HepG2 (cell line): ENCODE measurements at regions not wholly inside any gene's neighbourhood (a gene's known extent, or its start where the extent isn't known, plus 50 kb on each side); places are given as distances from the start of the nearest gene placed in this dataset.

ENCODE experiments used
- ATAC-seq: fragments of 200-7000 bp; cut with Tn5 transposase; 3 replicates; pipeline ENCODE4 v1.9.1; 2020; ENCODE audit warnings: mild to moderate bottlenecking, moderate library complexity
- BruUV-seq: library from RNA; stranded (reverse); fragments of 400-500 nt; replicated peaks from 2 replicates; lab custom pipeline; 2021; lab: Mats Ljungman, UMichigan
- CTCF ChIA-PET: fragments of 300-600 bp; formaldehyde crosslinking; extraction: SDS; loops from one replicate; lab custom pipeline; 2021; ENCODE audit warnings: low total read pairs, inconsistent platforms, low intra/inter-chr PET ratio; lab: Yijun Ruan, JAX
- POLR2A ChIA-PET: fragments of 350-600 bp; sonication (Branson Sonifier 250); formaldehyde crosslinking; loops from one replicate; lab custom pipeline; 2020; ENCODE audit warnings: antibody characterized with exemption, inconsistent platforms; lab: Yijun Ruan, JAX
- DNase-seq: peaks from one replicate; pipeline ENCODE4 v3.0.0-alpha.2; 2015; ENCODE audit warnings: low spot score
- FAIRE-seq: peaks from 3 replicates; lab custom pipeline; 2011; peaks lifted over from hg19 to GRCh38; lab: Jason Lieb, UNC
- H2AFZ ChIP-seq: one replicate; pipeline ENCODE4 v1.6.1; 2011; ENCODE audit warnings: low read length, inconsistent platforms
- H3K27ac ChIP-seq: fragments of 300-600 bp; 3 replicates; pipeline ENCODE4 v1.8.0; 2011; ENCODE audit warnings: mixed run types, mild to moderate bottlenecking, mixed read lengths, low read length, inconsistent platforms; ENCODE audit not compliant: insufficient read depth; ENCODE audit errors: extremely low read length
- H3K27me3 ChIP-seq, 2 experiments: fragments of 200-600 bp in 1 of 2; 2 replicates in 1 of 2; 3 replicates in 1 of 2; pipeline versions ENCODE4 v1.6.0 to v1.8.0; 2011; ENCODE audit warnings: low read length in 2 of 2, mild to moderate bottlenecking in 2 of 2, moderate library complexity in 2 of 2, inconsistent platforms in 1 of 2; ENCODE audit not compliant: insufficient read depth in 2 of 2, control insufficient read depth in 1 of 2
- H3K36me3 ChIP-seq, 2 experiments: fragments of 200-600 bp in 1 of 2; replicated peaks in 1 of 2; 2 replicates in 1 of 2; 3 replicates in 1 of 2; pipeline versions ENCODE4 v1.5.1 to v1.8.0; 2011; ENCODE audit warnings: low read length in 2 of 2, inconsistent platforms in 1 of 2; ENCODE audit not compliant: insufficient read depth in 2 of 2, control insufficient read depth in 1 of 2
- H3K4me1 ChIP-seq: 2 replicates; pipeline ENCODE4 v1.5.1; 2012; ENCODE audit warnings: low read length, inconsistent platforms; ENCODE audit not compliant: insufficient read depth
- H3K4me2 ChIP-seq: 2 replicates; pipeline ENCODE4 v1.6.0; 2011; ENCODE audit warnings: low read depth, low read length, inconsistent platforms
- H3K4me3 ChIP-seq, 3 experiments: fragments of 200-600 bp in 1 of 3; sonication (generic), shearing (Covaris generic) in 1 of 3; replicated peaks in 1 of 3; 2 replicates each; pipeline ENCODE4 v1.5.1; 2011 to 2016; ENCODE audit warnings: low read length in 3 of 3, inconsistent platforms in 2 of 3, low read depth in 2 of 3, mild to moderate bottlenecking in 2 of 3, control low read depth in 1 of 3, mixed read lengths in 1 of 3; ENCODE audit not compliant: insufficient read depth in 1 of 3
- H3K79me2 ChIP-seq: one replicate; pipeline ENCODE4 v1.6.1; 2011; ENCODE audit warnings: low read length, inconsistent platforms; ENCODE audit not compliant: insufficient read depth
- H3K9ac ChIP-seq: 2 replicates; pipeline ENCODE4 v1.6.0; 2011; ENCODE audit warnings: mild to moderate bottlenecking, low read depth, low read length, inconsistent platforms; ENCODE audit not compliant: insufficient read depth
- H3K9me3 ChIP-seq: 2 replicates; pipeline ENCODE4 v1.5.1; 2012; ENCODE audit warnings: mild to moderate bottlenecking, low read length
- H4K20me1 ChIP-seq: 2 replicates; pipeline ENCODE4 v1.6.0; 2011; ENCODE audit warnings: inconsistent platforms, mild to moderate bottlenecking, low read length, moderate library complexity; ENCODE audit not compliant: insufficient read depth
- EZH2 ChIP-seq: conservative IDR thresholded peaks from 2 replicates; pipeline ENCODE4 v1.6.1; 2012; ENCODE audit warnings: mild to moderate bottlenecking, low read depth, low read length, moderate library complexity
- MYNN ChIP-seq: sonication (generic); formaldehyde crosslinking; IDR thresholded peaks from 2 replicates; pipeline ENCODE4 v1.4.0; 2020; ENCODE audit warnings: mild to moderate bottlenecking, low read depth, missing genetic modification reagents
- NAIF1 ChIP-seq: sonication (generic); formaldehyde crosslinking; IDR thresholded peaks from 2 replicates; pipeline ENCODE4 v1.5.0; 2020; ENCODE audit warnings: mild to moderate bottlenecking, missing genetic modification reagents, borderline replicate concordance
- SMYD3 ChIP-seq: sonication (generic); formaldehyde crosslinking; IDR thresholded peaks from 2 replicates; pipeline ENCODE4 v1.8.1; 2023; ENCODE audit warnings: mild to moderate bottlenecking, missing genetic modification reagents
- SRSF4 ChIP-seq: fragments of 200-400 bp; formaldehyde crosslinking; IDR thresholded peaks from one replicate; pipeline ENCODE4 v1.6.1; 2018; ENCODE audit warnings: mild to moderate bottlenecking, low read depth, low read length, moderate library complexity; ENCODE audit not compliant: poor library complexity, severe bottlenecking
- XBP1 ChIP-seq: sonication (generic); formaldehyde crosslinking; IDR thresholded peaks from 2 replicates; pipeline ENCODE4 v1.5.0; 2020; ENCODE audit warnings: missing genetic modification reagents
- ZMYM4 ChIP-seq: sonication (generic); formaldehyde crosslinking; IDR thresholded peaks from 2 replicates; pipeline ENCODE4 v1.8.1; 2023; ENCODE audit warnings: mild to moderate bottlenecking, missing genetic modification reagents
- ZNF382 ChIP-seq: sonication (generic); formaldehyde crosslinking; IDR thresholded peaks from 2 replicates; pipeline ENCODE4 v1.5.0; 2020; ENCODE audit warnings: missing genetic modification reagents, mild to moderate bottlenecking, borderline replicate concordance
- ZNF451 ChIP-seq: sonication (generic); formaldehyde crosslinking; IDR thresholded peaks from 2 replicates; pipeline ENCODE4 v1.5.0; 2020; ENCODE audit warnings: mild to moderate bottlenecking, missing genetic modification reagents
- ZSCAN9 ChIP-seq: IDR thresholded peaks from 2 replicates; pipeline ENCODE4 v1.6.1; 2016; ENCODE audit warnings: borderline replicate concordance
- WGBS: methylation state at CpG from one replicate; pipeline ENCODE4 v1.1.6; 2017; ENCODE audit warnings: low lambda C conversion rate; 5-methylcytosine and 5-hydroxymethylcytosine counted together
- in situ Hi-C: cut with HindIII; loops from 2 replicates; pipeline ENCODE4 v1.10.0; 2017; ENCODE audit warnings: low pct_unique_long_range_greater_than_20kb; ENCODE audit not compliant: extremely low pct_ligation_motif_present
- intact Hi-C: fragments of 100-400 bp; cut with micrococcal nuclease; formaldehyde crosslinking; loops from one replicate; pipeline ENCODE4 v1.10.0; 2022; ENCODE audit not compliant: unreplicated experiment
- TF ChIP-seq, protein P1 (sequence below): fragments of 450-650 bp; IDR thresholded peaks from 2 replicates; pipeline ENCODE4 v1.6.1; 2017
- TF ChIP-seq, protein P2 (sequence below): sonication (generic); formaldehyde crosslinking; IDR thresholded peaks from 2 replicates; pipeline ENCODE4 v1.4.0; 2020; ENCODE audit warnings: missing genetic modification reagents
- TF ChIP-seq, protein P3 (sequence below), 2 experiments: sonication (generic) in 1 of 2; formaldehyde crosslinking in 1 of 2; IDR thresholded peaks; 2 replicates each; pipeline versions ENCODE4 v1.6.1 to v1.9.0; 2014 to 2022; ENCODE audit warnings: antibody characterized with exemption in 1 of 2, borderline replicate concordance in 1 of 2, inconsistent platforms in 1 of 2, low read depth in 1 of 2, missing genetic modification reagents in 1 of 2

DNA sequence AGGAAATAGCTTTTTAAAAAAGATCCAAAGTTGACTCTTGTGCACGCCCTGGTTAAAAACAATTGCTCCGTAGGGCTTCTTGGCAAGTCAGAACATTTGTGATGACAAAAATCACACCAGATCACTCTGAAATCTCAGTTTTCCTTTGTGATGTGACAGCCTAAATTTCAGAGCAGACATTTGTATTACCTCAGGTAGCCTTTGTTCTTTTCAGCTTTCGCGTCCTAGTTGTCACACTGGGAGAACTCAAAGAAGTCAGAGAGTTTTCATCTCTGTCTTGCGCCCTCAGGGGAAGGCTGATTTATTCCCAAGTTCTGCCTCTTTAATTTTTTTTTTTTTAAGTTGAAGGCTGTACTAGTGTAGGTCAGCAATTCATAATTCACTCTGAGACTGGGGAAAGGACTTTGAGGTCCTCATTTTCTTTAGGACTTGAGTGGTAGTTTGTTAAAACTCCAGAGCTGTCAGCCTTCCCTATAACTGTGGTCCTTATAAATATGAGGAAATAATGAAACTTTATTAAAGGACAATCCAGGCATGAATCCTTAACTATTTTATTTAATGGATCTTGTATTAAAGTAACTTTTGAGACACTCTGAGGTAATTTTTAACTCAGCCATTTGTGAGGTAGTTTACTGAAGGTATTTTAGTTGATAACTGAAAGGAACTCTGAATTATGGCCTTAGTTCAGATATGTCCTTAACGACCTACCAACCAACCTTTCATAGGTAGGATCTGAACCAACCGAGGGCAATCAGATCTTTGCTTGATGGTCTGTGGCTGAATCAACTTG is 525.1 kb upstream of the FAM98A start:
- H3K79me2 ChIP-seq: no peaks in the 10 kb centered on the region
- no peak overlapping the region for H3K4me2 ChIP-seq
- FAIRE-seq: no peak
- no peak overlapping the region for H3K4me3 ChIP-seq
- in situ Hi-C loops (no loop called here), intact Hi-C loops (no loop called here)
- H3K27ac ChIP-seq: no peak overlapping the region
- ChIA-PET POLR2A (no interaction called here), CTCF (no interaction called here)
- no peaks in the 10 kb centered on the region for H3K4me1 ChIP-seq
- no peak overlapping the region for H3K9ac ChIP-seq
- no TSS peak for BruUV-seq
- no peaks in the 10 kb centered on the region for H3K36me3 ChIP-seq
- WGBS: 22% methylated on average over 7 of the region's 7 CpGs
- H4K20me1 ChIP-seq: no peaks in the 10 kb centered on the region
- H3K27me3 ChIP-seq: no peaks in the 10 kb centered on the region
- peaks cover 77% of the 10 kb centered on the region for H3K9me3 ChIP-seq
- H2AFZ ChIP-seq: no peak overlapping the region
- ATAC-seq: no peak
- DNase-seq: no peak
- TF ChIP-seq NAIF1 (CRISPR knock-in tag): no peak
- TF ChIP-seq ZNF382 (CRISPR knock-in tag): no peak
- TF ChIP-seq ZSCAN9: no peak
- TF ChIP-seq SMYD3 (CRISPR knock-in tag): no peak
- TF ChIP-seq MYNN (CRISPR knock-in tag): no peak
- TF ChIP-seq XBP1 (CRISPR knock-in tag): no peak
- TF ChIP-seq, protein P1, sequence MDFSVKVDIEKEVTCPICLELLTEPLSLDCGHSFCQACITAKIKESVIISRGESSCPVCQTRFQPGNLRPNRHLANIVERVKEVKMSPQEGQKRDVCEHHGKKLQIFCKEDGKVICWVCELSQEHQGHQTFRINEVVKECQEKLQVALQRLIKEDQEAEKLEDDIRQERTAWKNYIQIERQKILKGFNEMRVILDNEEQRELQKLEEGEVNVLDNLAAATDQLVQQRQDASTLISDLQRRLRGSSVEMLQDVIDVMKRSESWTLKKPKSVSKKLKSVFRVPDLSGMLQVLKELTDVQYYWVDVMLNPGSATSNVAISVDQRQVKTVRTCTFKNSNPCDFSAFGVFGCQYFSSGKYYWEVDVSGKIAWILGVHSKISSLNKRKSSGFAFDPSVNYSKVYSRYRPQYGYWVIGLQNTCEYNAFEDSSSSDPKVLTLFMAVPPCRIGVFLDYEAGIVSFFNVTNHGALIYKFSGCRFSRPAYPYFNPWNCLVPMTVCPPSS: no peak
- TF ChIP-seq, protein P2, sequence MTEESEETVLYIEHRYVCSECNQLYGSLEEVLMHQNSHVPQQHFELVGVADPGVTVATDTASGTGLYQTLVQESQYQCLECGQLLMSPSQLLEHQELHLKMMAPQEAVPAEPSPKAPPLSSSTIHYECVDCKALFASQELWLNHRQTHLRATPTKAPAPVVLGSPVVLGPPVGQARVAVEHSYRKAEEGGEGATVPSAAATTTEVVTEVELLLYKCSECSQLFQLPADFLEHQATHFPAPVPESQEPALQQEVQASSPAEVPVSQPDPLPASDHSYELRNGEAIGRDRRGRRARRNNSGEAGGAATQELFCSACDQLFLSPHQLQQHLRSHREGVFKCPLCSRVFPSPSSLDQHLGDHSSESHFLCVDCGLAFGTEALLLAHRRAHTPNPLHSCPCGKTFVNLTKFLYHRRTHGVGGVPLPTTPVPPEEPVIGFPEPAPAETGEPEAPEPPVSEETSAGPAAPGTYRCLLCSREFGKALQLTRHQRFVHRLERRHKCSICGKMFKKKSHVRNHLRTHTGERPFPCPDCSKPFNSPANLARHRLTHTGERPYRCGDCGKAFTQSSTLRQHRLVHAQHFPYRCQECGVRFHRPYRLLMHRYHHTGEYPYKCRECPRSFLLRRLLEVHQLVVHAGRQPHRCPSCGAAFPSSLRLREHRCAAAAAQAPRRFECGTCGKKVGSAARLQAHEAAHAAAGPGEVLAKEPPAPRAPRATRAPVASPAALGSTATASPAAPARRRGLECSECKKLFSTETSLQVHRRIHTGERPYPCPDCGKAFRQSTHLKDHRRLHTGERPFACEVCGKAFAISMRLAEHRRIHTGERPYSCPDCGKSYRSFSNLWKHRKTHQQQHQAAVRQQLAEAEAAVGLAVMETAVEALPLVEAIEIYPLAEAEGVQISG (CRISPR knock-in tag): no peak
- no peak for TF ChIP-seq EZH2
- no peak for TF ChIP-seq SRSF4
- no peak for TF ChIP-seq ZMYM4 (CRISPR knock-in tag)
- TF ChIP-seq ZNF451: no peak
- TF ChIP-seq, protein P3, sequence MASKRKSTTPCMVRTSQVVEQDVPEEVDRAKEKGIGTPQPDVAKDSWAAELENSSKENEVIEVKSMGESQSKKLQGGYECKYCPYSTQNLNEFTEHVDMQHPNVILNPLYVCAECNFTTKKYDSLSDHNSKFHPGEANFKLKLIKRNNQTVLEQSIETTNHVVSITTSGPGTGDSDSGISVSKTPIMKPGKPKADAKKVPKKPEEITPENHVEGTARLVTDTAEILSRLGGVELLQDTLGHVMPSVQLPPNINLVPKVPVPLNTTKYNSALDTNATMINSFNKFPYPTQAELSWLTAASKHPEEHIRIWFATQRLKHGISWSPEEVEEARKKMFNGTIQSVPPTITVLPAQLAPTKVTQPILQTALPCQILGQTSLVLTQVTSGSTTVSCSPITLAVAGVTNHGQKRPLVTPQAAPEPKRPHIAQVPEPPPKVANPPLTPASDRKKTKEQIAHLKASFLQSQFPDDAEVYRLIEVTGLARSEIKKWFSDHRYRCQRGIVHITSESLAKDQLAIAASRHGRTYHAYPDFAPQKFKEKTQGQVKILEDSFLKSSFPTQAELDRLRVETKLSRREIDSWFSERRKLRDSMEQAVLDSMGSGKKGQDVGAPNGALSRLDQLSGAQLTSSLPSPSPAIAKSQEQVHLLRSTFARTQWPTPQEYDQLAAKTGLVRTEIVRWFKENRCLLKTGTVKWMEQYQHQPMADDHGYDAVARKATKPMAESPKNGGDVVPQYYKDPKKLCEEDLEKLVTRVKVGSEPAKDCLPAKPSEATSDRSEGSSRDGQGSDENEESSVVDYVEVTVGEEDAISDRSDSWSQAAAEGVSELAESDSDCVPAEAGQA (IDR thresholded peaks at IDR 0.05; ENCODE audit: low read depth): no peak
- TF ChIP-seq, protein P3 (CRISPR knock-in tag; IDR thresholded peaks at IDR 0.05; ENCODE audit: borderline replicate concordance): no peak
